ENCODE measurements at regions not wholly inside any gene's neighbourhood (a gene's known extent, or its start where the extent isn't known, plus 50 kb on each side); places are given as distances from the start of the nearest gene placed in this dataset.

DNA sequence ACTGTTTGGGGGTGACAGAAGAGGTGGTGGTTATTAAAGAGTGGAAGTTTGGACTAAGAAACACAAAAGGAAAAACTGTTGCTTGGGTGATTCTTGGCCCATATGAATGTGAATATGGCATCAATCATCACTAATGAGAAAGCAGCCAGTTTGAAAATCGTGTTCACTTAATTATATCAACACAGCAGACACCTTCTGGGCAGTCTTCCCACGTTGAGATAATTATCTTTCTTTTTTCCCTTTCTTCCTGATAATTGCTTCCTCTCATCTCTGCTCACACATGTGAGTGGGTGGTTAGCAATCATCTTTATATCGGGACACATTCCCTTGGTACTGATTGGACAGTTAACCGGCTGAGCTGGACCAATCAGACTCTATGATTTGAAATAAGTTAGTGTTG lies 539.7 kb downstream of the AACS start:
- Histone ChIP-seq H3K27ac (no peak overlapping the region), H3K36me3 (no peaks in the 10 kb centered on the region), H3K9me3 (no peaks in the 10 kb centered on the region), H3K4me3 (no peak overlapping the region), H4K20me1 (no peaks in the 10 kb centered on the region), H3K4me2 (no peak overlapping the region), H3K9ac (no peak overlapping the region), H3K4me1 (no peaks in the 10 kb centered on the region), H3K27me3 (no peaks in the 10 kb centered on the region)
- no peak for TF ChIP-seq Cebpa-rat (IDR thresholded peaks at IDR 0.05)

DNA sequence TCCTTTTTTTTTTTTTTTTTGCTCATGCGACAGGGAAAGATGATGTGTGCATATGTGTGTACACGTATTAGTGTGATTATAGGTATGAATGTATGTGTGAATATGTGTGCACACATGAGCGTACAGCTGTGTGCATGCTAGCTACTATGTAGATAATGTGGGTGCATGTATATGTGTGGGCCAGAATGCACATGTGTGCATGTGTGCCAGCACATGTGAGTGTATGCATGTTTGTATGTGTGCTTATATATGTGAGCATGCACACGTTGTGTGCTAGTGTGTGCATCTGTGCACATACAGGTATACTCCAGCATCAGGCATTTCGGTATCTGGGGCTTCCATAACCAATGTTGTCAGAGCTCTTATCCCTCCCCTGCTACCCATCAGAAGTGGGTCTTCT lies 541.1 kb downstream of the AACS start:
- no peak overlapping the region for H3K27ac ChIP-seq
- H3K4me2 ChIP-seq, result no peak overlapping the region
- H3K4me3 ChIP-seq, result no peak overlapping the region
- no peak for TF ChIP-seq Cebpa-rat (IDR thresholded peaks at IDR 0.05)
- no peaks in the 10 kb centered on the region for H3K4me1 ChIP-seq
- no peaks in the 10 kb centered on the region for H3K27me3 ChIP-seq
- H3K9ac ChIP-seq, result no peak overlapping the region
- no peaks in the 10 kb centered on the region for H3K9me3 ChIP-seq
- no peaks in the 10 kb centered on the region for H3K36me3 ChIP-seq
- H4K20me1 ChIP-seq, result no peaks in the 10 kb centered on the region

DNA sequence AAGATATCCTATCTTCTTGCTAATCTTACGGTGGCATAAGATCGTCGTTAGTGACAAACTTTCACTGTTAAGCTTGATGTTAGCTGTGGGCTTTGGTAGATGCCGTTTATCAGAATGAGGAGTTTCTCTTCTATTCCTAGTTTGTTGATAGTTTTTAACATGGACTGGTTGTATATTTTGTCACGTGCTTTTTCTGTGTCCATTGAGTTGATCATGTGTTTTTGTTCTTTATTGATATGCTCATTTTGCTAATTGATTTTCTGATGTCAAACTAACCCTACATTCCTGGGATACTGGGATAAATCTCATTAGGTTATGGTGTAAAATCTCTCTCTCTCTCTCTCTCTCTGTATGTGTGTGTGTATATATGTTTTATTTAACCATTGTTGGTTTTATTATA lies 545.1 kb downstream of the AACS start:
- no peak overlapping the region for H3K4me2 ChIP-seq
- no peak overlapping the region for H3K4me3 ChIP-seq
- no peak overlapping the region for H3K9ac ChIP-seq
- no peak for TF ChIP-seq Cebpa-rat (IDR thresholded peaks at IDR 0.05)
- no peaks in the 10 kb centered on the region for H3K4me1 ChIP-seq
- H3K9me3 ChIP-seq, result no peaks in the 10 kb centered on the region
- H3K27me3 ChIP-seq, result no peaks in the 10 kb centered on the region
- H4K20me1 ChIP-seq, result no peaks in the 10 kb centered on the region
- H3K36me3 ChIP-seq, result no peaks in the 10 kb centered on the region
- no peak overlapping the region for H3K27ac ChIP-seq

DNA sequence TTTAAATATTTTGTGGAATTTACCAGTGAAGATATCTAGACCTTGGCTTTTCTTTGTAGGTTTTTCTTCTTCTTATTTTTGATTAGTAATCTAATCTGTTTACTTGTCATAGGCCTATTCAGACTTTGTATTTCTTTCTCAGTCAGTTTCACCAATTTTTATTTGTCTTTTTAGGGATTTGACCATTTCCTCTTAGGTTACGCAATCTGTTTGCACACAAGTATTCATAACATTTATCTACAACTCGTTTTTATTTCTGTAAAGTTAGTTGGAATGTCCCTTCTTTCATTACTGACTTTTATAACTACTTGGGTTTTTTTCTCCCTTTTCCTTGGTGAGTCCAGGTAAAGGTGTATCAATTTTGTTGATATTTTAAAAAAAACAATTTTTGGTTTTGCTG lies 545.7 kb downstream of the AACS start:
- Histone ChIP-seq H3K4me2 (no peak overlapping the region), H3K36me3 (no peaks in the 10 kb centered on the region), H3K27ac (no peak overlapping the region), H3K27me3 (no peaks in the 10 kb centered on the region), H3K4me3 (no peak overlapping the region), H4K20me1 (no peaks in the 10 kb centered on the region), H3K4me1 (no peaks in the 10 kb centered on the region), H3K9ac (no peak overlapping the region), H3K9me3 (no peaks in the 10 kb centered on the region)
- TF ChIP-seq Cebpa-rat (IDR thresholded peaks at IDR 0.05), result no peak; the same call in 1 of the 2 replicates

DNA sequence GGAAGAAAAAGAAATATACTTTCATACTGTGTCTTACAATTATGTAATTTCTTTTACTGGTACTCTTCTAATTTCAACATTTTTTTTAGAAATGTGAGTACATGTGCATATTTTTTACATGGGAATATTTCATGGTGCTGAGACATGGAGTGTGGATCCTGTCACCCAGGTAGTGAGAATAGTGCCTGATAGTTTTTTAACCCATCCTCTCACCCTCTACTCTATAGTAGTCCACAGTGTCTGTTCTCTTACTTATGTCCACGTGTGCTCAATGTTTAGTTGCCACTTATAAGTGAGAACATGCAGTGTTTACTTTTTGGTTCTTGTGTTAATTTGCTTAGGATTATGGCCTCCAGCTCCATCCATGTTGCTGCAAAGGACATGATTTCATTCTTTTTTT lies 548.8 kb downstream of the AACS start:
- Histone ChIP-seq H3K9ac (no peak overlapping the region), H4K20me1 (no peaks in the 10 kb centered on the region), H3K4me3 (no peak overlapping the region), H3K4me1 (0 out of 2 replicates have a peak, but pooled peaks cover 8% of the 10 kb centered on the region), H3K27ac (no peak overlapping the region), H3K36me3 (no peaks in the 10 kb centered on the region), H3K4me2 (no peak overlapping the region), H3K9me3 (no peaks in the 10 kb centered on the region), H3K27me3 (no peaks in the 10 kb centered on the region)
- TF ChIP-seq Cebpa-rat (IDR thresholded peaks at IDR 0.05), result no peak

DNA sequence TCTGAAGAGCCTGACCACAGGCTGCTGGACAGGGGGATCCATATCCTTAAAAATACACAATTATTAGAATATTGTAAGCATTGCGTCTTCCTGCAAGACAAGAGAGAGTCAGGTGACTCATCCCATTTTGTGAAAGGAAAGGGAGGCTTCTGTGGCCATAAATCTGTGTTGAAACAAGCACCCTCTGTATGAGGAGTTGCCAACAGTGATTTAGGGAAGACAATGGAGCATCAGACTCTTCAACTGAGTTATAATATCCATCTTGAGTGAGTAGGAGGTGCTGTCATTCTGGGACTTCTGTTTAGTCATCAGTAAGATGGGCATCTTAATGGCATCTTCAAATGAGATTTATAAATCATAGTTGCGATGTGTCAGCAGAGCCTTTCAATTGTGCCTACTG lies 554.5 kb downstream of the AACS start:
- no peaks in the 10 kb centered on the region for H3K27me3 ChIP-seq
- H4K20me1 ChIP-seq, result no peaks in the 10 kb centered on the region
- 0 out of 2 replicates have a peak, but pooled peaks cover 8% of the 10 kb centered on the region for H3K4me1 ChIP-seq
- H3K36me3 ChIP-seq, result no peaks in the 10 kb centered on the region
- no peak overlapping the region for H3K4me2 ChIP-seq
- H3K9me3 ChIP-seq, result no peaks in the 10 kb centered on the region
- TF ChIP-seq Cebpa-rat (IDR thresholded peaks at IDR 0.05), result no peak
- no peak overlapping the region for H3K9ac ChIP-seq
- H3K27ac ChIP-seq, result no peak overlapping the region
- no peak overlapping the region for H3K4me3 ChIP-seq

DNA sequence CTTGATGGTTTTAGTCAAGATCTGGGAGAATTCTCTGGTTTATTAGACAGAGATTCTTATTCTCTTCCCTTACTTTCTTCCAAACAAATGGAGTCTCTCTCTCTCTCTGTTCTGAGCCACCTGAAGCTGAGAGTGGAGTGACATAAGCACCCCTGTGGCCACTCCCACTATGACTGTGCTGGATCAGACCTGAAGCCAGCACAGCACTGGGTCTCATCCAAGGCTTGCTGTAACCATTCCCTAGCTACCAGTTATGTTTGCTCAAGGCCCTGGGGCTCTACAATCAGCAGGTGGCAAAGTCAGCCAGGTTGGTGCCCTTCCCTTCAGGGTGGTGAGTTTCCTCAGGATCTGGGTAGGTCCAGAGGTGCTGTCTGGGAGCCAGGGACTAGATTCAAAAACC lies 568.5 kb downstream of the AACS start:
- H3K4me1 ChIP-seq, result no peaks in the 10 kb centered on the region
- no peaks in the 10 kb centered on the region for H3K27me3 ChIP-seq
- H3K27ac ChIP-seq, result no peak overlapping the region
- no peak overlapping the region for H3K9ac ChIP-seq
- no peak overlapping the region for H3K4me3 ChIP-seq
- no peaks in the 10 kb centered on the region for H3K36me3 ChIP-seq
- no peak overlapping the region for H3K4me2 ChIP-seq
- TF ChIP-seq Cebpa-rat (IDR thresholded peaks at IDR 0.05), result no peak
- H4K20me1 ChIP-seq, result no peaks in the 10 kb centered on the region
- no peaks in the 10 kb centered on the region; the same call in 1 of the 2 replicates for H3K9me3 ChIP-seq

DNA sequence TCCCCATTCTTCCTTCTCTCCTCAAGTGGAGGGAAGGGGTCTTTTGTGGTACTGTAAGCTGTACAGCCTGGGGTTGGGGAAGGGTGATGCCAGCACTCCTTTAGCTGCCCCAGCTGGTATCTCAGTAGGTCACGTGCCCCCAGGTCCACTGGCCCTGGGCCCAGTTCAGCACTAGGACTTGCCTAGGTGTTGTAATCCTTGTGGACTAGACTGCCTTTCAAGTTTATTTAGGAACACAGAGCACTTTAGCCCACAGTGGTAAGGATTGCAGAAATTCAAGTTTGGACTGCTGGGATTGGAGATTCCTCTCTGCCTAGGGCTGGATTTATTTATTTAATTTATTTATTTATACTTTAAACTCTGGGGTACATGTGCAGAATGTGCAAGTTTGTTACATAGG lies 569.6 kb downstream of the AACS start:
- no peaks in the 10 kb centered on the region; the same call in 1 of the 2 replicates for H3K9me3 ChIP-seq
- H3K4me3 ChIP-seq, result no peak overlapping the region
- H3K4me2 ChIP-seq, result no peak overlapping the region
- H3K27me3 ChIP-seq, result no peaks in the 10 kb centered on the region
- no peaks in the 10 kb centered on the region for H4K20me1 ChIP-seq
- TF ChIP-seq Cebpa-rat (IDR thresholded peaks at IDR 0.05), result no peak
- H3K9ac ChIP-seq, result no peak overlapping the region
- no peaks in the 10 kb centered on the region for H3K36me3 ChIP-seq
- H3K4me1 ChIP-seq, result no peaks in the 10 kb centered on the region
- H3K27ac ChIP-seq, result no peak overlapping the region

DNA sequence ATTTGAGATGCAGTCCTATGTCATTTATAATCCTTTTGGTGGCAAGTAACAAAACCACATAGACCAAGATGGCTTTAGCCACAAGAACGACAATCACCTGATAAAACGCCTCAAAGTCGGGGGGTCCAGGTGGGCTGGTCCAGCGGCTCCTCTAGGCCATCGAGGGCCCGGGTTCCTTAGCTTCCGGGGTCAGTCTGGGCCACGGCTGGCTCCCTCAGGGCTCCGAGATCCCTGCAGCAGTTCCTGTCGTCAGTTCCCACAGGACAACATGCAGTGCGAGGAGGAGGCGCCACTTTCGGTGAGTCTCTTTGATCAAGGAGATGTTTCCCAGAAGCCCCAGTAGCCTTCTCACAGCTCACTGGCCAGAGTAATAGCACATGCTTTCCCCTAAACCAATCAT lies 574.6 kb downstream of the AACS start:
- no peak for TF ChIP-seq Cebpa-rat (IDR thresholded peaks at IDR 0.05)

DNA sequence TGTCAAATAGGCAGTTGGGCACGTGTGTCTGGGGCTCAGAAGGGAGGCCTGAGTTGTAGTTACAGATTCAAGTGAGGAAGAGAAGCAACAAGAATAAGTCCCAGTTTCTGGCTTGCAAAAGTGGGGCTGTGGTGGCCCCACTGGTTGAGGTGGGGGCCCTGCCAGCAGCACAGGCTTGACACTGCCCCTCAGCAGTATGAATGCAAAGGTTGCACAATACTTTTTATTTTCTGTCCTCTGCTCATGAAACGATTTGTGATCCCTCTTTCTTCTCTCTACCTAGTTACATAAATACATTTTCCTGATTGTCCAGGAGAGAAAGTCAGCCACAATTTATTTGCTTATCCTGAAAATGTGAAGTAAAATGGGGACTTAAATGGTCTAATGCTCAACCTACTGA lies 577.8 kb downstream of the AACS start:
- Histone ChIP-seq H4K20me1 (no peaks in the 10 kb centered on the region), H3K4me2 (no peak overlapping the region), H3K4me1 (no peaks in the 10 kb centered on the region), H3K27ac (no peak overlapping the region), H3K27me3 (no peaks in the 10 kb centered on the region), H3K9me3 (no peaks in the 10 kb centered on the region), H3K36me3 (no peaks in the 10 kb centered on the region), H3K4me3 (no peak overlapping the region), H3K9ac (no peak overlapping the region)
- 0 out of 2 replicates have a peak, but pooled peaks have one; percentile 33 for TF ChIP-seq Cebpa-rat (IDR thresholded peaks at IDR 0.05)

More for the DNA sequence above, 574.6 kb downstream of the AACS start:
- no peak overlapping the region for H3K27ac ChIP-seq
- no peak overlapping the region for H3K9ac ChIP-seq
- H3K36me3 ChIP-seq, result no peaks in the 10 kb centered on the region
- H3K27me3 ChIP-seq, result no peaks in the 10 kb centered on the region
- no peak overlapping the region for H3K4me2 ChIP-seq
- no peaks in the 10 kb centered on the region for H4K20me1 ChIP-seq
- no peak overlapping the region for H3K4me3 ChIP-seq
- no peaks in the 10 kb centered on the region for H3K4me1 ChIP-seq
- H3K9me3 ChIP-seq, result no peaks in the 10 kb centered on the region

DNA sequence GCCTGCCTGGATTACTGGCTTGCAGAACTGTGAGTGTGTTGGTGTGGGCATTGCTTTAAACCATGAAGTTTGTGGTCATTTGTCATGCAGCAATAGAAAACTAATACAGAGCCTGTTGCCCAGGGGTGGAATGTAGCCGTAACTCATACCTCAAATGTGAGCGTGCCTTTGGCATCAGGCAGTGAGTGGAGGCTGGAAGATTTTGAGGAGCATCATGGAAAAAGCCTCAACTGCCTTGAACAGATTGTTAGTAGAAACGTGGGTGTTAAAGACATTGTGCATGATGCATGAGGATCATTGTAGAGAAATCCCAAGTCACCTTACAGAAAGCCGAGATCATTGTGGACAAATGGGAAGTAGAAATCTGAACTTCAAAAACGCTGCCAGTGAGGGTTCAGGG lies 580.5 kb downstream of the AACS start:
- H3K9me3 ChIP-seq, result no peaks in the 10 kb centered on the region
- no peak overlapping the region for H3K4me3 ChIP-seq
- no peaks in the 10 kb centered on the region for H3K4me1 ChIP-seq
- H3K27me3 ChIP-seq, result no peaks in the 10 kb centered on the region
- H3K27ac ChIP-seq, result no peak overlapping the region
- no peak overlapping the region for H3K9ac ChIP-seq
- H3K4me2 ChIP-seq, result no peak overlapping the region
- H4K20me1 ChIP-seq, result no peaks in the 10 kb centered on the region
- TF ChIP-seq Cebpa-rat (IDR thresholded peaks at IDR 0.05), result no peak
- no peaks in the 10 kb centered on the region for H3K36me3 ChIP-seq
